Skin epidermis (tissue), 12 donors: ENCODE measurements at regions not wholly inside any gene's neighbourhood (a gene's known extent, or its start where the extent isn't known, plus 50 kb on each side); places are given as distances from the start of the nearest gene placed in this dataset.
A peak's percentile ranks its signal among the peaks of the same experiment; 100 is the strongest.

Experiments used
- H3K27ac ChIP-seq, 21 experiments: fragments of 200-600 bp; sonication (generic) in 11 of 21; one replicate each; pipeline ENCODE4 v1.5.0; 2020; ENCODE audit warnings: mild to moderate bottlenecking in 3 of 21, inconsistent platforms in 2 of 21, moderate library complexity in 2 of 21
- H3K4me3 ChIP-seq, 7 experiments: fragments of 200-600 bp; sonication (generic) in 2 of 7; one replicate each; pipeline ENCODE4 v1.5.0; 2020; ENCODE audit warnings: inconsistent platforms in 2 of 7, mild to moderate bottlenecking in 2 of 7, moderate library complexity in 1 of 7

DNA sequence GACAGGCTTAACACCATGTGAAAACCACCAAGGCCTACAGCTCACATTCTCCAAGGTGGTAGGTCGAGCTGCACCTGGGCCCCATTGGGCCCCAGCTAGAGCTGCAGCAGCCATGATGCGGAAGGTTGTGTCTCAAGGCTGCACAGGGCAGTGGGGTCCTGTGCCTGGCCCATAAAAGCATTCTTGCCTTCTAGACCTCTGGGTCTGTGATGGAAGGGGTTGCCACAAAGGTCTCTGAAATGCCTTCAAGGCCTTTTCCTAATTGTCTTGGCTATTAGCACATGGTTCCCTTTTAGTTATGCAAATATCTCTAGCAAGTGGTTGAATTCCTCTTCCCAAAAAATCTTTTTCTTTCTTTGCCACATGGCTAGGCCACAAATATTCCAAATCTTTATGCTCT lies 52.5 kb upstream of the C11orf58 start:
- no peak overlapping the region for H3K4me3 ChIP-seq
- H3K27ac ChIP-seq: no peak overlapping the region

DNA sequence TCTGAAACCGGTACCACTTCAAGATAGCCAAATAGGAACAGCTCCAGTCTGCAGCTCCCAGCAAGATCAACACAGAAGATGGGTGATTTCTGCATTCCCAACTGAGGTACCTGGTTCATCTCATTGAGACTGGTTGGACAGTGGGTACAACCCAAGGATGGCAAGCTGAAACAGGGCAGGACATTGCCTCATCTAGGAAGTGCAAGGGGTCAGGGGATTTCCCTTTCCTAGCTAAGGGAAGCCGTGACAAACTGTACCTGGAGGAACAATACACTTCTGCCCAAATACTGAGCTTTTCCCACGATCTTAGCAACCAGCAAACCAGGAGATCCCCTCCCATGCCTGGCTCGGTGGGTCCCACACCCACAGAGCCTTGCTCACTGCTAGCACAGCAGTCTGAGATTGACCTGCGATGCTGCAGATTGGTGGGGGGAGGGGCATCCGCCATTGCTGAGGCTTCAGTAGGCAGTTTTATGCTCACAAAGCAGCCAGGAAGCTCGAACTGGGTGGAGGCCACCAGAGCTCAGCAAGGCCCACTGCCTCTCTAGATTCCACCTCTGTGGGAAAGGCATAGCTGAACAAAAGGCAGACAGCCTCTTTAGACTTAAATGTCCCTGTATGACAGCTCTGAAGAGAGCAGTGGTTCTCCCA lies 59.9 kb upstream of the C11orf58 start:
- Histone ChIP-seq H3K27ac (no peak overlapping the region), H3K4me3 (no peak overlapping the region)

DNA sequence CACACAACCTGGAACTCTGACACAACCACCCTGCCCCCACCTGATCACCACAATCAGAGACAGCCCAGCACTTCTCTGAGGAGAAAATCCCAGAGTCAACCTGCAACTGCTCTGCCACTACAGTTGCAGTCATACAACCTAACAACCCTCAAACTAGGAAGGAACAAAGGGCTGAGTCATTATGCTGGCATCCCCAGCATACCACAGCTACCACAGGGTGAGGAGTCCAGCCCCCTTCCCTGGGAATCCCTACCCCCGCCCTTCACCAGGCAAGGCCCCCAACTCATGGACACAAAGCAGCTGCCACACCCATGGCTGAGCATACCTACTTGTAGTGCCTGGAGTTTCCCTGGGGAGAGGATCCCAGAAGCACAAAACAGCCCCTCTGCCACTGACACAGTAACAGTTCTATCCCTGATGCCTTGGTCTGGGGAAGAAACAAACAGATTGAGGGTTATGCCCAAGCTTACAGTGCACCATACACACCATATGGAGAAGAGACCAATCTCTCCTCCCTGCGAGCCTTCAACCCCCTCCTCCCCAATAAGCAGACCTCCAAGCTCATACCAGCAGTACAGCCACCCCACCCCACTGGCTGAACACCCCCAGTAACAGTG lies 68.5 kb upstream of the C11orf58 start:
- H3K27ac ChIP-seq: no peak overlapping the region
- H3K4me3 ChIP-seq: no peak overlapping the region

DNA sequence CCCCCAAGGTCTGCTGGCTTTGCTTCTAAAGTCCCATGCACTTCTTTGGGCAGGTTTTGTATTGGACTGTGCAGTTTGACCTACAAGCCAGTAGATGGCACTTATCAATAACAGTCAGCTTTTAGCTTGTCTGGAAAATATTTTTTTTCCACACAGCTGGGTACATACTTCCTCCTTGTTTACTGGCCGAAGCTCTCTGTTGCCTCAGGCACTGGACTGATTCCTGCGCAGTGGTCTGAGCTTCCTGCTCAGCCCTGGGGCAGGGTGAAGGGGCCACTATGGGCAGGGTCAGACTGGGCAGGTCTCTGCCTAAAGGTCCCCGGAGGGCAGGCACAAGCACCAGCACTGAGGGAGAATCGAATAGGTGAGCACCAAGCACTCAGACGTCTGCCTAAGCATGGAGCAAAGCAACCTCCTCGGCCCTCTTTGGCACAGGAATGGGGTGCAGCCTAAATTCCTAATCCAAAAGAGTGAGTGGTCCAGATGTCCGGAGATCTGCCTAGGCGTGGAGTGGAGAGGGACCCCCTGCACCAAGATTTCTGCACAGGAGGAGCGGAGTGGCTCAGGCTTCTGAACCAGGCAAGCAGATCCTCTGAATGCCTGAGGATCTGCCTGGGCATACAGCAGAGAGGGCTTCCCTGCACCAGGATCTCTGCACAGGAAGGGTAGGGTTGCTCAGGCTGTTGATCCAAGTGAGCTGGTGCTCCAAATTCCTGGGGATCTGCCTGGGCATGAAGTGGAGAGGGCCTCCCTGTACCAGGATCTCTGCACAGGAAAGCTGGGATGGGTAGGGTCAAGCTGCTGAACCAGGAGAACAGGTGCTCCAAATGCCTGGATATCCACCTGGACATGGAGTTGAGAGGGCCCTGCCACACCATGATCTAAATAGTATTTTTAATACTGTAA lies 105.9 kb upstream of the C11orf58 start:
- Histone ChIP-seq H3K4me3 (no peak overlapping the region), H3K27ac (no peak overlapping the region)

DNA sequence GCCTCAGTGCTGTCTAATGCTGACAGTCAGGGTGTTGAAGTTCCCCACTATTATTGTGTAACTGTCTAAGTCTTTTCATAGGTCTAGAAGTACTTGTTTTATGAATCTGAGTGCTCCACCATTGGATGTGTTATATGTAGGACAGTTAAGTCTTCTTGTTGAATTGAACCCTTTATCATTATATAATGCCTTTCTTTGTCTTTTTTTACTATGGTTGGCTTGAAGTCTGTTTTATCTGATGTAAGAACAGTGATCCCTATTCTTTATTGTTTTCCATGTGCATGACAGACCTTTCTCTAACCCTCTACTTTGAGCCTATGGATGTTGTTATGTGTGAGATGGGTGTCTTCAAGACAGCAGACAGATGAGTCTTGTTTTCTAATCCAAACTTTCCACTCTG lies 107.8 kb upstream of the C11orf58 start:
- Histone ChIP-seq H3K27ac (no peak overlapping the region), H3K4me3 (no peak overlapping the region)

DNA sequence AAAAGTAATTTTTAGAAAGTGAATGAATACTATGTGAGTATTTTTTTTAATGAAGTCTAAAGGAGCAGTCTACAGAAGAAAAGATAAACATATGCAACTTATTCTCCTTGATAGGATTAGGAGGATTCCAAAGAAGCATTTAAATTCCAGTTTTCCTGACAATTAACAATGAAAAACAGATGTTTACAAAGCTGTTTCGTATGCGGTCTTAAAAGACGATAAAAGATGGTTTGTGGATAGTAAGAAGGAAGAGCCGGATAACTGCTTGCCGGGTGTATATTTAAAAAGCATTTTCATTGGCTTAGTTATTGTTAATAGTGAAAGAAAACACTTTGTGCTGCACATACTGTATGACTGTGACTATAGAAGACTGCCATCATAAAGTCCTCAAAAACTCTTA lies 120.0 kb upstream of the C11orf58 start:
- Histone ChIP-seq H3K27ac (no peak overlapping the region), H3K4me3 (no peak overlapping the region)

DNA sequence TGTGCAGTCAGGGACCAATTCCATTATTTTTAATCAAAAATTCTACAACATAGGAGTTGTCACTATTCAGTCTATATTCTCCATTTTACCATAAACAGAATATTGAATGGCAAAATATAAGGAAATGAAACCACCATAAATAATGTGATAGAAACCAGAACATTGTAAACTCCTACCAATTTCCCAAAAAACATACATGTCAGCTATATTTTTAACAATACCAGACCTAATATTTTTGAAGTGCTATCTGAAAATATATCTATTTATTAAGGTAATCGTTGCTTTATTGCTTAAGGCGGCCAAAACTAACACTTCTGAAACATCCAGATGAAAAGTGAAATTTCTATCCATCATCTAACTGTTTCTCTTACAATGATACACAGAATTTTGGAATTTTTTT lies 123.0 kb upstream of the C11orf58 start:
- H3K4me3 ChIP-seq: no peak overlapping the region
- no peak overlapping the region for H3K27ac ChIP-seq

DNA sequence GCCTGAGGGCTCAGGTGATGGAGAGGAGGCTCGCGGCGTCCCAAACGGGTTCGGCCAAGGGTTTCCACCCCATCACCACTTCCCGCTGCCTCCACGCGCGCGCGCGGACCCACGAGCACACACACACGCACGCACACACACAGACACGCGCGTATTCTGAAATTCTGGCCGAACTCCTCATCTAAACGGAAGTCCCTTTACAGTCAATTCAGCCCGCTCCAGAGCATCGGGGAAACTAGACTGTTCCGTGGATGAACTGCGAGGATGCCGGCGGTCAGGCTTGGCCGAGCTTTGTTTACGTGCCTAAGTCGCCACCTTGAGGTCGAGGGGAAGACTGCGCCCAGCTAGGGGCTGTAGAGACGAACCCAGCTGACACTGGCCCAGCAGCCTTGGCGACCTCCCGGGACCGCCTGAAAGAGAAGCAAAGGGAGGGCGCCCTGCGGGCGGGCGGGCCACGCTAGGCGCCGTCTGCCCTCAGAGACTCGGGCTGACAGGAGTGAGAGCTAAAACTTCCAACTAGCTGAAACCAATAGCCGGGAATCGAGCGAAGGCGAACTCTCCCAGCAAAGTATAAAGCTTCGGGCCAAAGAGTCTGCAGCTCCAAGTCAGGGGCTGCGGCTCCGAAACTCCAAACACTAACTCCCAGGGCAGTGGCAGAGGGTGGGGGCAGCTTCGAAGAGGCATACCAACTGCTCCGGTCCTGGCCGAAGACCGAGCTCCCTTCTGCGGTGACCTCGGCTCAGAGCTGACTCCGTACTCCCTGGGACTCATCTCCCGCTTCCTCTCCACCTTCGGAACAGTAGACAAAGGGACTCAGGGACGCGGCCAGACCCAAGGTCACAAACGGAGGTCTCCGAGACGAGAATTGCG lies 124.7 kb upstream of the C11orf58 start:
- Histone ChIP-seq H3K27ac (peak overlapping the region in 1 of 21 experiments; percentile 10), H3K4me3 (peak overlapping the region in 5 of 7 experiments; percentile 8 to 25 (median 17))

DNA sequence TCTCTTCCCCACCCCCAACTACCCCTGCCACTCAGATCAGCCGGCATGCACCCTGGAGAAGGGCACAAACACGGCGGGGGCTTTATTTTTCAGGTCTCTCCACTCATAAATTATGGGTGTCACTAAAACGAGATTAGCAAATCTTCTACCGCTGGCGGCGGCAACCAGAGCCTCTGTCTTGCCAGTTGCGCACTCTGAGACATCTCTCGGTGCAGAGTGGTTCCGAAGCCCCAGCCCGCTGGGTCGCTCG lies 125.3 kb upstream of the C11orf58 start:
- H3K4me3 ChIP-seq: peak overlapping the region in 5 of 7 experiments; percentile 8 to 25 (median 17)
- no peak overlapping the region for H3K27ac ChIP-seq

DNA sequence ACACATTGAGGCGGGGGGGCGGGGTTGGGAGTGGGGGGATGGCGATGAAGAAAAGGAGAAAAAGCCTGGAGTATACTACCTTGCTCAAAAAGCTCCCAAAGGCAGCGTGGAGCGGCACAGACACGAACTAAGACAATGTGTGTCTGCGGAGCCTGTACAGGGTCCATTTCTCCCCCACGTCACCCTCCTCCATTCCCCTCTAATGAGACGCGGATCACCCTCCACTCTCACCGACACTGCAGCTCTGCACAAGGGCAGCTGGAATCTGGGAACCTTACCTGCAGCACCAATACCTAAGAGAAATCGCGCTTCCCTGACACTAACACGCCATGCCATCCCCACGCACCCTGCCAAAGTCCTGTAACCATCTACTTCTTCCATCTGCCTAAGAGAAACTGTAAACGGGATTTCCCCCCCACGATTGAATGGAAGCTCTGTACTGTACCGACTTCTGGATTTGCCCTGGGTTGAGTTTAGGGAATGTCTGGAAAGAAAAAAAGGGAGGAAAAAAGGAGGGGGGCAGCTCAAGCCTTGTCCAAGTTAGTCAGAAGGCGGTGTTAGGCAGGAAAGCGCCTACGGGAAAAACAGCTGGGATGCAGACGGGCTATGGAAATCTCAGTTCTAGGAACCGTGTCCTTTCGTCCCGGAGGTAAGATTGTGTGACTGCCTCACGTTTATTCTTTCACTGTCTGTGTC lies 125.7 kb upstream of the C11orf58 start:
- Histone ChIP-seq H3K27ac (no peak overlapping the region), H3K4me3 (peak overlapping the region in 4 of 7 experiments; percentile 12 to 25 (median 21))

DNA sequence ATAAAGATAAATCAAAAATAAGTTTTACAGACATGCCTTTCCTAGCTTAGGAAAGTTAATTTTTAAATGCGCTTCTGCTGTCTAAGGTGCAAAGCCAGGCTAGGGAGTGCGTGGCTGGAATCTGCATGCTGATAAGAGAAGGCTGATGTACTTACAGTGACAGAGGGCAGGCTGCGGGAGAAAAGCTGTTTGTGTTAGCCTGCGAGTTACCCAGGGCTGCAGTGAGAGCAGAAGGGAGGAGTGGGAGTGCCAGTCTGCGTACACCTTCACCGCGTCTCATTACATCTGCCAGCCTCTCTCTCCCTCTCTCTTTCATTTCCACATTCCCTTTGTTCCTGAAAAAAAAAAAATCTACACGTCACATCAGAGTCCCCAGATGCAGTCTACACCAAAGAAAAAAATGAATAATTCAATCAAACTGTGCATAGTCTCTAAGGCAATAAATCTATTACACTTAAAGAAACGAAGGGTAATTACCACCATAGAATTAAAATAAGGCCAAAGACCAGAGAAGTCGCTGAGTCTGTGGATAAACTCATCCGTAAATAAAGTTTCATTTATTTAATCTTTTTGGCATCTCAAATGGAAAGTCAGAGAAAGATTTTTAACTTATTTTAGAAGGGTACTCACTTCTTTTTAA lies 126.4 kb upstream of the C11orf58 start:
- H3K4me3 ChIP-seq: no peak overlapping the region
- no peak overlapping the region for H3K27ac ChIP-seq

DNA sequence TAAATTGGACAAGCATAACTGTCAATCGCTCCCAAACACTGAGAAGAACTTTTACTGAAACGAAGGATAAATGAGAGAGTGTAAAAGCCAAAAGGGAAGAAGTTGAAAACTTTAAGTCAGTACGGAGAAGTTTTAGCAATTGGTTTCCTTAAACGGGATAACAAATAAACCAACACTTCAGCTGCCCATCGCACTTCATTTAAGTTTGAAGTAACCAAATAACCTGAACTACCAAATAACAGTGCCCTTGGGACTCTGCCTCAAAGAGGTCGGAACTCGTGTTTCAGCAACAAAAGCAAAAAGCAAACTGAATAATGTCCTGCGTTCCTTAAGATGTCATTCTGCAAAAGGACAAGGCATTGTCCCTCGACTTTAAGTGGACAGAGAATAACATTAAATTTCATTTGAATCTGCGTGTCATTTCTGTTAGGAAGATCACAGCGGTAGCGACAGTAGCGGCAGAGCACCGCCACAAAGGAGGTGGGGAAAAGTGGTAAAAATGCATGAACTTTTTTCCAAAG lies 127.0 kb upstream of the C11orf58 start:
- H3K27ac ChIP-seq: no peak overlapping the region
- no peak overlapping the region for H3K4me3 ChIP-seq

DNA sequence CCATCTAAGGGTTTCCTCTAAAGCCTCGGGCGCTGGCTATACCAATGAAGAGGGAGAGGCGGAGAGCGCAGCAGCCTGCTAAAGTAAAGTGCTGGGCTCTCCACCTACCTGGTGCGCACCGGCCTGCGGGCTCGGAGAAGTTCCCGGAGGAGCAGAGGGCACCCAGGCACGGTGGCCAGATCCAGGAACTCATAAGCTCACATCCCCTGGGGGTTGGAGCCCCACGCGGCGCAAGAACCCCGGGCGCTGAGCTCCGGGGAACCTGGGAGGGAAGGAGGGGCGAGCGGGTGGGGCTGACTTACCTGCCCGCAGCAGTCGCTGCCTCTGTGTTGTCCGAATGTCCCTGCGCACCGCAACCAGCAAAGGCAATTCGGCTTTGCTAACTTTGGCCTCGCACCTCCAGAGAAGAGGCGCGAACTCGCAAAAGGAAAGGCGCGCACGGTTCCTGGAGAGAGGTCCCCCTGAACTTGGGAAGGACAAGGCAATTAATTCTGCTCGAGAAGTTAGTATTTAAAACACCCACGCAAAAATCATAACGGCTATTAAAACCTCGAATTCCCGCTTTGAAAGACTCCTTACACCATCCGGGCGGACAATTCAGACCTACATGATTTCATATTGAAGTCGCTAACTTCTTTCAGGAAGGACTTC lies 127.6 kb upstream of the C11orf58 start:
- Histone ChIP-seq H3K27ac (no peak overlapping the region), H3K4me3 (no peak overlapping the region)

DNA sequence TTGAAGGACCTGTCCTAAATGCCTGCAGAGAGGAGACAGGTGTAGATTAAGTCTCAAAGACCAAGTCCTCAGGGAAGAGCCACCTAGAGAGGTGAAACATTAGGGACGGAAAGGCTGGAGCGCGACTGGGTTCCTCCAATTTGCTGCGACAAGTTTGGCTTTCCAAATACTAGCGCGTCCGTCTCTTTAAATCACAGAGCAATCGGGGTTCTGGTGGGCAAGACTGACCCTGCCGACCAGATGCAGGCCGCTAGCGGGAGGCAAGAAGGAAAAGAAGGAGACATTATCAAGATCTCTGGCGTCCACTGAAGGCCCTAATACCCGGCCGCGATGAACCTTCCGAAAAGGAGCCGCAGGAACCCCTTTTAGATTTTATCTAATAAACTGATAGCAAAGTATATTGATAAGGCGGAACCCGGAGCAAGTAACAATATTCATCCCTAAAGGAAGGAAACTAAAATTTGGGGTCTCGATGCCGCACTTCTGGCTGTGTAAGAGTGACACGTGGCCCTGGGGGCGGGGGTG lies 128.2 kb upstream of the C11orf58 start:
- Histone ChIP-seq H3K4me3 (no peak overlapping the region), H3K27ac (no peak overlapping the region)

DNA sequence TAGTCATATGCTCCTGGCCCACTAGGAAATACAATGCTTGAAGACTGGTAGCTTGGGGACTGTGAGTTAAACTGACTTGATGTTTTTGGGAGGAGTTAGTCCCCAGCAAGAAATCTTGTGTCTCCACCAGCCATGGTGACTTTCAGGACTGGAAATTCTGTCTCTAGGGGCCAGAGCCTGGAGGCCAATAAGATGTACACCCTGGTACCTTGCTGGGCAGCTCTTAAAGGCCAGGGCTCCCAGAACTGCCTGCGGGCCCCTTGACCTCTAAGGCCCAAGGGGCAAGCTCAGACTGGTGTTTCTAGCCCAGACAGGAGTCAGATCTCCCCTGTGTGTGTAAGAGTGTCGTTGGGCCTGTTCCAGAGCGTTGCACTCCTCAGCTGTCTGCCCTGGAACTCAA lies 128.7 kb upstream of the C11orf58 start:
- Histone ChIP-seq H3K27ac (no peak overlapping the region), H3K4me3 (no peak overlapping the region)

DNA sequence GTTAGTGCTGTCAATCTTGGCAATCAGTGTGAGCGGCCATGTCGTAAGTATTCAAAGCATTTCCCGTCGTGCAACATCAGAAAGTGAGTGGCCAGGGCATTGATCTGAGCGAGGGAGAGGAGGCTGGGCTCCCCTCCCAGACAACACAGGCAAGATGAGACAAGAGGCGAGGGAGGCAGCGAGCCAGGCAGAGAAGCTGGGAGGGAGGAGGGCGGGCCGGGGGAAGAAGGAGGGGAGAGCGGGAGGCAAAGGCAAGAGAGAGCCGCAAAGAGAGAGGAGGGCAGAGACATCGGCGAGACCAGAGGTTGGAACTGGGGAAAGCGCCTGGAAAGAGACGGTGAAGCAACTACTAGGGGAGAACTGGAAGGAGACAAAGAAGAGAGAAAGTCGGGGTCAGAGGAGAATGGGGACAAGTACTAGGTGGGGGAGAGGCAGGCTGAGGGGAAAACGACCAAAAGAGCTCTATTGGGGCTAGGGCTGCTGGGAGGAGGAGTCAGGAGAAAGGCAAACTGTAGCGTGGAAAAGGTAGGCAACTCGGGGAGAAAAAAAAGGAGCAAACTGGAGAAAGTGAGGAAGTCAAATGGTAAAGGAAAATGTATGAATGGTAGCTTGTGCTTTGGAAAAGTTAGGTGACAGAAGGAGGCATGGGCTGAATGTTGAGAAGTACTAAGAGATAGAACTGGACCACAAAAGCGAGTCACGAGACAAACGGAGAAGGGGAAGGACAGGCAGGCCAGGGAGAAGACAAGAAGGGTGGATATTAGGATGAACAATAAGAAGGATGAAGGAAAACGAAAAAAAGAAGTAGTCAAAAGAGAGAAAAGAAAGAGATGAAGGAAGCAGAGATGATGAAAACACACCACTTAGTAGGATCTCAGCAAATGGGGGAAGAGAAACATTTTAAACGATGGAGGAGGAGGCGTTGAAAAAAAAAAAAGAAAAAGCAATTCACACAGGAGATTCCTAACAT lies 130.5 kb upstream of the C11orf58 start:
- peak overlapping the region; percentile 26 to 49 (median 41) for H3K4me3 ChIP-seq
- peak overlapping the region in 12 of 21 experiments; percentile 1 to 80 (median 32) for H3K27ac ChIP-seq
